ENCODE measurements at regions not wholly inside any gene's neighbourhood (a gene's known extent, or its start where the extent isn't known, plus 50 kb on each side); places are given as distances from the start of the nearest gene placed in this dataset.
"Not testable (repeated sequence)": the region's sequence is repeated elsewhere in the genome, so short reads cannot be mapped to it uniquely, and the experiment has no call there.

- H3K4me1 ChIP-seq (ENCODE audit: control insufficient read depth in 3 of 3, insufficient read depth in 2 of 3, low read depth in 1 of 3, low read length in 2 of 3) = no peaks in the 10 kb centered on the region
- DNase-seq (no peak), FAIRE-seq (no peak)
- no peaks in the 10 kb centered on the region for H3K9me3 ChIP-seq (ENCODE audit: control insufficient read depth in 2 of 2, insufficient read depth in 1 of 2, low read depth in 1 of 2, low read length in 1 of 2)
- WGBS, 3 donors = 83 to 88% (median 87%) methylated on average over 5 of the region's 5 CpGs
- H3K36me3 ChIP-seq (ENCODE audit: control insufficient read depth in 3 of 3, insufficient read depth in 2 of 3, low read depth in 1 of 3, low read length in 3 of 3) = no peaks in the 10 kb centered on the region
- H3K27me3 ChIP-seq (ENCODE audit: control insufficient read depth in 3 of 3, insufficient read depth in 3 of 3, low read length in 3 of 3) = no peaks in the 10 kb centered on the region
- no peak overlapping the region for H3K4me3 ChIP-seq (ENCODE audit: low read depth in 1 of 3, low read length in 3 of 3)
- H3K27ac ChIP-seq (ENCODE audit: low read depth in 1 of 3, low read length in 2 of 3) = no peak overlapping the region
Measured at GRCh38 chr13:50644081-50644871, 199.2 kb downstream of the DLEU7 start.

DNA sequence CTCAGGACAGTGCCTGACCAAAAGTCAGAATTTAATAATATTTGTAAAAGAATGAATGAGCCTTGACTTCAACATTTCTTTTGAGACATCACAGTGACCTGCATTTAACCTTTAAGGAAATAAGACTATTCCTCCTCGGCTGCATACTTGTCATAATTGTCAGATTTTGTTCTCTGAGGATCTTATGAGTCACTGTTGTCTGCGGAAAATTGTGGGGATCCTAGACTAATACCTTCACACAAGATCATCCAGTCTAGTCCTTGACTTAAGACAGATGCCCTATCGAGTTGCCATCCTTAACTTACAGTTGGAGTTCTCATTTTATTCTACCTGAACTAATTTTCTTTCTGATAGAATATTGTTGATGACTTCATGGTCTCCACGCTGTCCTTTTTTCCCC, 198.4 kb downstream of the DLEU7 start:
- WGBS, 3 donors = 83 to 89% (median 84%) methylated on average over 4 of the region's 4 CpGs
- Histone ChIP-seq H3K9me3 (ENCODE audit: control insufficient read depth in 2 of 2, insufficient read depth in 1 of 2, low read depth in 1 of 2, low read length in 1 of 2) (no peaks in the 10 kb centered on the region), H3K27me3 (ENCODE audit: control insufficient read depth in 3 of 3, insufficient read depth in 3 of 3, low read length in 3 of 3) (no peaks in the 10 kb centered on the region), H3K36me3 (ENCODE audit: control insufficient read depth in 3 of 3, insufficient read depth in 2 of 3, low read depth in 1 of 3, low read length in 3 of 3) (no peaks in the 10 kb centered on the region), H3K4me1 (ENCODE audit: control insufficient read depth in 3 of 3, insufficient read depth in 2 of 3, low read depth in 1 of 3, low read length in 2 of 3) (no peaks in the 10 kb centered on the region), H3K27ac (ENCODE audit: low read depth in 1 of 3, low read length in 2 of 3) (no peak overlapping the region), H3K4me3 (ENCODE audit: low read depth in 1 of 3, low read length in 3 of 3) (no peak overlapping the region)
- DNase-seq (no peak), FAIRE-seq (no peak)

- WGBS, 3 donors = 92 to 99% (median 94%) methylated on average over 3 of the region's 3 CpGs
- DNase-seq (no peak), FAIRE-seq (no peak)
- Histone ChIP-seq H3K4me1 (ENCODE audit: control insufficient read depth in 3 of 3, insufficient read depth in 2 of 3, low read depth in 1 of 3, low read length in 2 of 3) (no peaks in the 10 kb centered on the region), H3K27ac (ENCODE audit: low read depth in 1 of 3, low read length in 2 of 3) (no peak overlapping the region), H3K36me3 (ENCODE audit: control insufficient read depth in 3 of 3, insufficient read depth in 2 of 3, low read depth in 1 of 3, low read length in 3 of 3) (no peaks in the 10 kb centered on the region), H3K9me3 (ENCODE audit: control insufficient read depth in 2 of 2, insufficient read depth in 1 of 2, low read depth in 1 of 2, low read length in 1 of 2) (no peaks in the 10 kb centered on the region), H3K27me3 (ENCODE audit: control insufficient read depth in 3 of 3, insufficient read depth in 3 of 3, low read length in 3 of 3) (no peaks in the 10 kb centered on the region), H3K4me3 (ENCODE audit: low read depth in 1 of 3, low read length in 3 of 3) (no peak overlapping the region)
Measured at GRCh38 chr13:50646070-50646469, 197.4 kb downstream of the DLEU7 start.

DNA sequence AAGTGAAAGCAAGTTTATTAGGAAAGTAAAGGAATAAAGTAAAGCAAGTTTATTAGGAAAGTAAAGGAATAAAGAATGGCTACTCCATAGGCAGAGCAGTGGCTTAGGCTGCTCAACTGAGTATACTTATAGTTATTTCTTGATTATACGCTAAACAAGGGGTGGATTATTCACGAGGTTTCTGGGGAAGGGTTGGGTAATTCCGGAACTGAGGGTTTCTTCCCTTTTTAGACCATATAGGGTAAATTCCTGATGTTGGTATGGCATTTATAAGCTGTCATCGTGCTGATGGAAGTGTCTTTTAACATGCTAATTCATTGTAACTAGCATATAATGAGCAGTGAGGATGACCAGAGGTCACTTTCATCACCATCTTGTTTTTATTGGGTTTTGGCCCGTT, 194.3 kb downstream of the DLEU7 start:
- FAIRE-seq = no peak
- 71 to 83% (median 78%) methylated on average over 5 of the region's 5 CpGs for WGBS, 3 donors
- no peaks in the 10 kb centered on the region for H3K4me1 ChIP-seq (ENCODE audit: control insufficient read depth in 3 of 3, insufficient read depth in 2 of 3, low read depth in 1 of 3, low read length in 2 of 3)

GRCh38 chr13:50650592-50651504, 192.6 kb downstream of the DLEU7 start:
- Histone ChIP-seq H3K4me1 (ENCODE audit: control insufficient read depth in 3 of 3, insufficient read depth in 2 of 3, low read depth in 1 of 3, low read length in 2 of 3) (no peaks in the 10 kb centered on the region), H3K9me3 (ENCODE audit: control insufficient read depth in 2 of 2, insufficient read depth in 1 of 2, low read depth in 1 of 2, low read length in 1 of 2) (no peaks in the 10 kb centered on the region), H3K36me3 (ENCODE audit: control insufficient read depth in 3 of 3, insufficient read depth in 2 of 3, low read depth in 1 of 3, low read length in 3 of 3) (no peaks in the 10 kb centered on the region), H3K4me3 (ENCODE audit: low read depth in 1 of 3, low read length in 3 of 3) (no peak overlapping the region), H3K27me3 (ENCODE audit: control insufficient read depth in 3 of 3, insufficient read depth in 3 of 3, low read length in 3 of 3) (no peaks in the 10 kb centered on the region), H3K27ac (ENCODE audit: low read depth in 1 of 3, low read length in 2 of 3) (no peak overlapping the region)
- DNase-seq (no peak), FAIRE-seq (no peak)
- WGBS, 3 donors = 30 to 43% (median 43%) methylated on average over 11 of the region's 11 CpGs

More for the DNA sequence above, 194.3 kb downstream of the DLEU7 start:
- H3K27me3 ChIP-seq (ENCODE audit: control insufficient read depth in 3 of 3, insufficient read depth in 3 of 3, low read length in 3 of 3) = no peaks in the 10 kb centered on the region
- no peaks in the 10 kb centered on the region for H3K36me3 ChIP-seq (ENCODE audit: control insufficient read depth in 3 of 3, insufficient read depth in 2 of 3, low read depth in 1 of 3, low read length in 3 of 3)
- no peak overlapping the region for H3K4me3 ChIP-seq (ENCODE audit: low read depth in 1 of 3, low read length in 3 of 3)
- H3K27ac ChIP-seq (ENCODE audit: low read depth in 1 of 3, low read length in 2 of 3) = no peak overlapping the region
- H3K9me3 ChIP-seq (ENCODE audit: control insufficient read depth in 2 of 2, insufficient read depth in 1 of 2, low read depth in 1 of 2, low read length in 1 of 2) = no peaks in the 10 kb centered on the region
- DNase-seq = no peak

- Histone ChIP-seq H3K9me3 (ENCODE audit: control insufficient read depth in 2 of 2, insufficient read depth in 1 of 2, low read depth in 1 of 2, low read length in 1 of 2) (no peaks in the 10 kb centered on the region), H3K27me3 (ENCODE audit: control insufficient read depth in 3 of 3, insufficient read depth in 3 of 3, low read length in 3 of 3) (no peaks in the 10 kb centered on the region), H3K36me3 (ENCODE audit: control insufficient read depth in 3 of 3, insufficient read depth in 2 of 3, low read depth in 1 of 3, low read length in 3 of 3) (no peaks in the 10 kb centered on the region), H3K27ac (ENCODE audit: low read depth in 1 of 3, low read length in 2 of 3) (no peak overlapping the region), H3K4me1 (ENCODE audit: control insufficient read depth in 3 of 3, insufficient read depth in 2 of 3, low read depth in 1 of 3, low read length in 2 of 3) (no peaks in the 10 kb centered on the region), H3K4me3 (ENCODE audit: low read depth in 1 of 3, low read length in 3 of 3) (no peak overlapping the region)
- WGBS, 3 donors = 53 to 65% (median 56%) methylated on average over 3 of the region's 3 CpGs
- DNase-seq (no peak), FAIRE-seq (no peak)
Measured at GRCh38 chr13:50651922-50652321, 191.6 kb downstream of the DLEU7 start.

DNA sequence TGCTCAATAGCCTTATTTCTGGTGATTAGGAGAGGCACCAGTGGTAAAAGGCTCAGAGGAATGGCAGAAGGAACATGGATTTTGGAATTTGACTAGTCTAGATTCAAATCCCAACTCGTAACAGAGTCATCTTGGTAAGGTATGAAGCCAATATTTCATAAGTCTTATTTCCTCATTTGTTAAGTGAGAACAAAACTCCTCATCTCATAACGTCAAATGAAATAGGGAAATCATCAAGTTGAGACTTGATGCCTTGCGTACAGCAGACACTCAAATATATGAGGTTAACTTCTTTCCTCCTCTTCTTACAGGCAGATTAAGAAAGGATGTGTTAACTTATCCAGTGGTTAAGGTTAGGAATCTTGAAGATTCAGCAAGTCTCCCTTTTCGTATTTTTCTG, 189.2 kb downstream of the DLEU7 start:
- no peak for FAIRE-seq

DNA sequence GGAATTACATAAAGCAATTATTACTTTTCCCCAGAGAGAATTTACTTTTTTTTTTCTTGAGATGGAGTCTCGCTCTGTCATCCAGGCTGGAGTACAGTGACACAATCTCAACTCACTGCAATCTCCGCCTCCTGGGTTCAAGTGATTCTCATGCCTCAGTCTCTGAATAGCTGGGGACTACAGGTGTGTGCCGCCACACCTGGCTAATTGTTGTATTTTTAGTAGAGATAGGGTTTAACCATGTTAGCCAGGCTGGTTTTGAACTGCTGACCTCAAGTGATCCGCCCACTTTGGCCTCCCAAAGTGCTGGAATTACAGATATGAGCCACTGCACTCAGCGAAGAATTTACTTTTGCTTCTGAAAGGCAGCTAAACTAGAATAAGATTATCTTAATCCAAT, 181.6 kb downstream of the DLEU7 start:
- not testable (repeated sequence) for H3K4me1 ChIP-seq (ENCODE audit: control insufficient read depth in 3 of 3, insufficient read depth in 2 of 3, low read depth in 1 of 3, low read length in 2 of 3); H3K9me3 ChIP-seq (ENCODE audit: control insufficient read depth in 2 of 2, insufficient read depth in 1 of 2, low read depth in 1 of 2, low read length in 1 of 2); H3K27ac ChIP-seq (ENCODE audit: low read depth in 1 of 3, low read length in 2 of 3); H3K4me3 ChIP-seq (ENCODE audit: low read depth in 1 of 3, low read length in 3 of 3); H3K36me3 ChIP-seq (ENCODE audit: control insufficient read depth in 3 of 3, insufficient read depth in 2 of 3, low read depth in 1 of 3, low read length in 3 of 3); DNase-seq; FAIRE-seq; H3K27me3 ChIP-seq (ENCODE audit: control insufficient read depth in 3 of 3, insufficient read depth in 3 of 3, low read length in 3 of 3)
- 84 to 89% (median 88%) methylated on average over 5 of the region's 5 CpGs for WGBS, 3 donors

More for the DNA sequence above, 189.2 kb downstream of the DLEU7 start:
- no peaks in the 10 kb centered on the region for H3K4me1 ChIP-seq (ENCODE audit: control insufficient read depth in 3 of 3, insufficient read depth in 2 of 3, low read depth in 1 of 3, low read length in 2 of 3)
- 84 to 91% (median 89%) methylated on average over 4 of the region's 4 CpGs for WGBS, 3 donors
- H3K27me3 ChIP-seq (ENCODE audit: control insufficient read depth in 3 of 3, insufficient read depth in 3 of 3, low read length in 3 of 3) = no peaks in the 10 kb centered on the region
- H3K9me3 ChIP-seq (ENCODE audit: control insufficient read depth in 2 of 2, insufficient read depth in 1 of 2, low read depth in 1 of 2, low read length in 1 of 2) = no peaks in the 10 kb centered on the region
- no peak for DNase-seq
- H3K27ac ChIP-seq (ENCODE audit: low read depth in 1 of 3, low read length in 2 of 3) = no peak overlapping the region
- H3K36me3 ChIP-seq (ENCODE audit: control insufficient read depth in 3 of 3, insufficient read depth in 2 of 3, low read depth in 1 of 3, low read length in 3 of 3) = no peaks in the 10 kb centered on the region
- H3K4me3 ChIP-seq (ENCODE audit: low read depth in 1 of 3, low read length in 3 of 3) = no peak overlapping the region
